ENCODE measurements at regions not wholly inside any gene's neighbourhood (a gene's known extent, or its start where the extent isn't known, plus 50 kb on each side); places are given as distances from the start of the nearest gene placed in this dataset.

DNA sequence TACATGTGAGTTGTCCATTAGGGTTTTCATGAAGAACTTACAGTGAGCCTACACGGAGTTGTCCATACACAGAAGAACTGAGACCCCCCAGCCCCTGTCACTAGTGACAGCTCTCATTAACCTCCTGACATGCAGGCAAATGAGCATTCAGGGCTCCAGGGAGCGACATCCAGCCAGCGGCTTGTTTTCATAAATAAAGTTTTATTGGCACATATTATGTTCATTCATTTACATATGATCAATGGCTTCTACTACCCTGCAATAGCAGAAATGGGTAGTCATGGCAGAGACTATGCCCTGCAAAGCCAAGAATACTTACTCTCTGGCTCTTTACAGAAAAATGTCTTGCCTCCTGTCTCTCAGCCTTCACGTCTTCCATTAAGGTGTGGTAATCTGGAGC, 553.5 kb downstream of the EDEM1 start:
- no peak overlapping the region for H3K4me3 ChIP-seq
- TF ChIP-seq POLR2AphosphoS5 (IDR thresholded peaks at IDR 0.05) = no peak
- TF ChIP-seq, protein P1, sequence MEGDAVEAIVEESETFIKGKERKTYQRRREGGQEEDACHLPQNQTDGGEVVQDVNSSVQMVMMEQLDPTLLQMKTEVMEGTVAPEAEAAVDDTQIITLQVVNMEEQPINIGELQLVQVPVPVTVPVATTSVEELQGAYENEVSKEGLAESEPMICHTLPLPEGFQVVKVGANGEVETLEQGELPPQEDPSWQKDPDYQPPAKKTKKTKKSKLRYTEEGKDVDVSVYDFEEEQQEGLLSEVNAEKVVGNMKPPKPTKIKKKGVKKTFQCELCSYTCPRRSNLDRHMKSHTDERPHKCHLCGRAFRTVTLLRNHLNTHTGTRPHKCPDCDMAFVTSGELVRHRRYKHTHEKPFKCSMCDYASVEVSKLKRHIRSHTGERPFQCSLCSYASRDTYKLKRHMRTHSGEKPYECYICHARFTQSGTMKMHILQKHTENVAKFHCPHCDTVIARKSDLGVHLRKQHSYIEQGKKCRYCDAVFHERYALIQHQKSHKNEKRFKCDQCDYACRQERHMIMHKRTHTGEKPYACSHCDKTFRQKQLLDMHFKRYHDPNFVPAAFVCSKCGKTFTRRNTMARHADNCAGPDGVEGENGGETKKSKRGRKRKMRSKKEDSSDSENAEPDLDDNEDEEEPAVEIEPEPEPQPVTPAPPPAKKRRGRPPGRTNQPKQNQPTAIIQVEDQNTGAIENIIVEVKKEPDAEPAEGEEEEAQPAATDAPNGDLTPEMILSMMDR (IDR thresholded peaks at IDR 0.05) = no peak
- no peak for TF ChIP-seq POLR2A (IDR thresholded peaks at IDR 0.05; ENCODE audit: low read depth)
- TF ChIP-seq EP300 (IDR thresholded peaks at IDR 0.05) = no peak
- DNase-seq (ENCODE audit: extremely low spot score) = no peak
- H3K4me1 ChIP-seq = no peaks in the 10 kb centered on the region
- no peaks in the 10 kb centered on the region for H3K27me3 ChIP-seq
- no peaks in the 10 kb centered on the region for H3K36me3 ChIP-seq
- H3K27ac ChIP-seq (replicated peaks in 1 of 4) = no peak overlapping the region
- 92% methylated on average over 3 of the region's 4 CpGs for WGBS
- intact Hi-C loops (cut with DNase I) = no loop called here
- H3K9me3 ChIP-seq = no peaks in the 10 kb centered on the region

DNA sequence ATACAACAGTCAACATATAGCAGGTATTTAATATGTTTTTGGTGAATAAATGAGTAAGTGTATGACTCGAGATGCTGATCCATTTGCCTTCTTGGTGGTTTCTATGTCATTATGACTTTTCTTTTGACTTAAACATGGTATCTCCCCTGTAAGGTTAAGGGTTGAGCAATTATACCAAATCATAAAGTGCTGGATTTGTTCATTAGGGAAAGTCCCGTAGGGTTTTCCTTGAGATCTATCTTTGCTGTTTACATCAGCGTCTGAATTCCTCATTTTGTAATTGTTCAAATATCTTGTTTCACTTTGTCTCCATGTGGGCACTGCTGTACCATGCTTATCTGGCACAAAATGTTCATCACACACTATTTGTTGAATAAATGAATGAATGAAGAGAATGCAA, 562.6 kb downstream of the EDEM1 start:
- WGBS = 82% methylated on average over 3 of the region's 3 CpGs
- no peak for TF ChIP-seq POLR2AphosphoS5 (IDR thresholded peaks at IDR 0.05)
- H3K4me1 ChIP-seq = no peaks in the 10 kb centered on the region
- H3K4me3 ChIP-seq = no peak overlapping the region
- H3K27me3 ChIP-seq = no peaks in the 10 kb centered on the region
- H3K36me3 ChIP-seq = no peaks in the 10 kb centered on the region
- H3K9me3 ChIP-seq = no peaks in the 10 kb centered on the region
- no peak for DNase-seq (ENCODE audit: extremely low spot score)
- H3K27ac ChIP-seq (replicated peaks in 1 of 4) = no peak overlapping the region
- intact Hi-C loops (cut with DNase I) = no loop called here

DNA sequence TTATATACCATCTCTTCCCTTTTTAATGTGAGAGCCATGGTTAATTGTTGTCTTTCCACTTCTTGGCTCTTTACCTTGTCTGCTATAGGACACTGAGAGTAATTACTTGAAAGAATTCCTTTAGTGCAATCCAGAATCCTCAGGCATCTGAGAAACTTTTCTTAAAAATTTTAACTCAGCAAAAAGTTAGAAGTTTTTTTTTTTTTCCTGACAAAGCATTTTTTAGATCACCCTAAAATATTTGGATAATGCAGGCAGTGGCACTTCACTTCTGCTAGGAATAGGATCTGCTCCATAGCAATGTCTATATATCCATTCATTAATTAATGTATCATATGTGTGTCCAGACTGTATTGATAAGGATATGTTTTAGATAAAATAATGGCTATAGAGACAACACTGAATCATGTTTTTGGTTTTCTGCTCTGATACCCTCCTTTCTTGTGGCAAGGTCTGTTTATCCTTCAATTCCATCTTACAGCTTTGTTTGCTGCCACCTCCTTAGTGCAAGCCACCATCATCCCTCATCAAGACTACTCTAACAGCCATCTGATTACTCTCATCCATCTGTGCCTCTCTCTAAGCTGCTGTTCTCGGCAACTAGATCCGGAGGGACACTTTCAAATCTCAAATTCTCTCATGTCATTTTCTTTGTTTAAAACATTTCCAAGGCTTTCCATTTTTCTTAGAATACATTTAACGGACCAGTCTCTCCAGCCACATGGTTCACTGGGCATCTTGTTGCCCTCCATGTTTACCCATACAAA, 563.5 kb downstream of the EDEM1 start:
- DNase-seq (ENCODE audit: extremely low spot score) = no peak
- WGBS = 90% methylated on average over 3 of the region's 3 CpGs
- intact Hi-C loops (cut with DNase I) = no loop called here
- Histone ChIP-seq H3K27me3 (no peaks in the 10 kb centered on the region), H3K27ac (replicated peaks in 1 of 4) (no peak overlapping the region), H3K36me3 (no peaks in the 10 kb centered on the region), H3K4me1 (no peaks in the 10 kb centered on the region), H3K9me3 (no peaks in the 10 kb centered on the region), H3K4me3 (no peak overlapping the region)
- TF ChIP-seq, protein P1 (IDR thresholded peaks at IDR 0.05) = no peak
- TF ChIP-seq EP300 (IDR thresholded peaks at IDR 0.05) (no peak), POLR2A (IDR thresholded peaks at IDR 0.05; ENCODE audit: low read depth) (no peak), POLR2AphosphoS5 (IDR thresholded peaks at IDR 0.05) (no peak)

DNA sequence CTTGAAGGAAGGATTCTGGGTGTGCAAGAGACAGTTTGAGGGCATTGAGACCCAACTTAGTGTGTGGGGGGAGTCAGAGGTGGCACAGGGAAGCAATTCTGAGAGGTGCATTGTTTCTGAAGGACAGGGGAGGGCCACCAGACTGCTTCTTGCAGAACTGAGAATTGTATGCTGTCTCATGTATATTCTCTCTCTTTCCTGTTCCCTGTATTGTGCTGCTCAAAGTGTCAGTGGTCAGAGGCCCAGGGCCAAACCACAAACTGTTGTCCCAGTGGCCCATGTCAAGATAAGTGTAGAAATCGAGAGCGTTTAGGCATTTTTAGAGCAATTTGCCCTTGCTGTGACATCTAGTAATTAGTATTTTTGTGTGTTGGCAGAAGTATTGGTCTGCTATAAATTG, 567.1 kb downstream of the EDEM1 start:
- no peaks in the 10 kb centered on the region for H3K4me1 ChIP-seq
- TF ChIP-seq POLR2A (IDR thresholded peaks at IDR 0.05; ENCODE audit: low read depth) = no peak
- TF ChIP-seq POLR2AphosphoS5 (IDR thresholded peaks at IDR 0.05) = no peak
- TF ChIP-seq, protein P1 (IDR thresholded peaks at IDR 0.05) = no peak
- no peak for TF ChIP-seq EP300 (IDR thresholded peaks at IDR 0.05)
- intact Hi-C loops (cut with DNase I) = no loop called here
- no peaks in the 10 kb centered on the region for H3K36me3 ChIP-seq
- H3K27me3 ChIP-seq = no peaks in the 10 kb centered on the region
- H3K9me3 ChIP-seq = no peaks in the 10 kb centered on the region
- no peak for DNase-seq (ENCODE audit: extremely low spot score)
- H3K4me3 ChIP-seq = no peak overlapping the region
- 49% methylated on average over 2 of the region's 2 CpGs for WGBS
- H3K27ac ChIP-seq (replicated peaks in 1 of 4) = no peak overlapping the region

DNA sequence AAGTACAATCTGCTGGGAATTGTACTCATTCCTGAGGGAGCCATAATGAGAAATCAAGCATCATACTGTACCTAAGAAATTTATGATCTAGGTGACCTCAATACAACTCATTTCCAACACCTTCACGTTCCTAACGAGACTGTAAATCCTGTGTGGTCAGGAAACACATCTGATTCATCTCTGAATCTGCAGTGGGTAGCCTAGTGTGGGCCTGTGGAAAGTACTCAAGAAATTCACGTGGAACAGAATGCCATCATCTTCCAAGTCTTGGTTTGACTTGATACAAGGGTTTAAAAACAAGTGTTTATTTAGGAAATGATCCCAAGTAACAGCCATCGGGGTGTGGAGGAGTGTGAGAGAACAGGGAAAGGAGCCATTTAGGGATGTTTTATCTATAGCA, 568.9 kb downstream of the EDEM1 start:
- no peak overlapping the region for H3K27ac ChIP-seq (replicated peaks in 1 of 4)
- intact Hi-C loops (cut with DNase I) = no loop called here
- no peaks in the 10 kb centered on the region for H3K36me3 ChIP-seq
- no peaks in the 10 kb centered on the region for H3K9me3 ChIP-seq
- H3K27me3 ChIP-seq = no peaks in the 10 kb centered on the region
- TF ChIP-seq POLR2A (IDR thresholded peaks at IDR 0.05; ENCODE audit: low read depth) = no peak
- no peak for TF ChIP-seq EP300 (IDR thresholded peaks at IDR 0.05)
- no peak for TF ChIP-seq POLR2AphosphoS5 (IDR thresholded peaks at IDR 0.05)
- TF ChIP-seq, protein P1 (IDR thresholded peaks at IDR 0.05) = no peak
- H3K4me3 ChIP-seq = no peak overlapping the region
- H3K4me1 ChIP-seq = no peaks in the 10 kb centered on the region
- WGBS = 65% methylated on average over 4 of the region's 4 CpGs
- no peak for DNase-seq (ENCODE audit: extremely low spot score)
